Neural crest cell (in vitro differentiated cells): ENCODE measurements at regions not wholly inside any gene's neighbourhood (a gene's known extent, or its start where the extent isn't known, plus 50 kb on each side); places are given as distances from the start of the nearest gene placed in this dataset.

Source experiments
- DNase-seq: peaks from one replicate; pipeline ENCODE4 v3.0.0; 2021; ENCODE audit warnings: low read depth, mixed read lengths, low spot score
- H3K27ac Mint-ChIP-seq: one replicate; pipeline ENCODE4 v1.8.0; 2021; ENCODE audit warnings: mild to moderate bottlenecking, mixed read lengths; ENCODE audit not compliant: unreplicated experiment
- H3K27me3 Mint-ChIP-seq: 2 replicates; pipeline ENCODE4 v1.8.0; 2021; ENCODE audit warnings: low read depth, mild to moderate bottlenecking, mixed read lengths
- H3K36me3 Mint-ChIP-seq: 2 replicates; pipeline ENCODE4 v1.8.0; 2021; ENCODE audit warnings: low read depth, mild to moderate bottlenecking, mixed read lengths
- H3K4me1 Mint-ChIP-seq: 2 replicates; pipeline ENCODE4 v1.8.0; 2021; ENCODE audit warnings: mixed read lengths
- H3K4me3 Mint-ChIP-seq: one replicate; pipeline ENCODE4 v1.8.0; 2021; ENCODE audit warnings: mild to moderate bottlenecking, mixed read lengths
- H3K9me3 Mint-ChIP-seq: 2 replicates; pipeline ENCODE4 v1.8.0; 2021; ENCODE audit warnings: mixed read lengths
- TF ChIP-seq, protein P1 (sequence below): fragments of 200-600 bp; sonication (generic); conservative IDR thresholded peaks from 2 replicates; pipeline ENCODE4 v1.5.0; 2021; ENCODE audit warnings: antibody characterized with exemption, mild to moderate bottlenecking

DNA sequence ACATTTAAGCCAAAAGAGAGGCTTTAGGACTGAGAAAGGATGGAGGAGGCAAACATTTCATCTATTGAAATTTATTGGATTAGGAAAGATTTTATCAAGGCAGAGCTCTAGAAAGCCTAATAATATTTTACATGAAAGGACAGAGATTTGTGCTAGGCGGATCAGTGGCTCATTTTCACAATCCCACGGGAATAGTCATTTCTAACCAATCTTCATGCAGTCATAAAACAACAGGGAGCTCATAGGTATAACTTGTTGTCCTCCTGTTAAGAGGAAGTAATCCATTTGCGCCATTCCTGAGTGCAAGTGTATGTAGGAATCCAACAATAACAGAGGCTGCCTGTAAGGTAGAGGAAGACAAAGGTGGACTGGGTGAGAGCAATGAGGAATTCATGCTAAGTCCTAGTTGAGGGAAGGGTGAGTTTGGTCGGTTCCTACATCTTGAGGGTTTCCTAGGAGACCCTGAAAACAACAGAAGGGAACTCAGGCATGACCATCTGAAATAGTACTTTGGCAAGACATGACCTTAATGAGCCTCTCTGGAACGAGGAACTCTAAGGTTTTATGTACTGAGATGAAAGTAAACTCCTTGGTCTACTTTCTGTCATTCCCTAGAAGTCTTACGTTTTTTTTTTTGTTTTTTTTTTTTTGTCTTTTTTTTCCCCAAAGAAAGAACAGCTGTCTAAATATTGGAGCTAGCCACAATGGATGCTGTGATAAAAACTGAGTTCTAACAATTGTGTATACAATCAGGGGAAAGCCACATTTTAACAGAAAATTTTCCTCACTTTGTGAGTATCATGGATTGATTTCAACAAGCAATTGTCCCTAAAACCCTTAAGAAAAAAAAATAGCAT is 89.7 kb downstream of the GEMIN8 start:
- no peak for DNase-seq
- peak overlapping the region; percentile 63 for H3K27ac Mint-ChIP-seq
- H3K36me3 Mint-ChIP-seq = peaks cover 3% of the 10 kb centered on the region
- no peaks in the 10 kb centered on the region for H3K9me3 Mint-ChIP-seq
- TF ChIP-seq, protein P1, sequence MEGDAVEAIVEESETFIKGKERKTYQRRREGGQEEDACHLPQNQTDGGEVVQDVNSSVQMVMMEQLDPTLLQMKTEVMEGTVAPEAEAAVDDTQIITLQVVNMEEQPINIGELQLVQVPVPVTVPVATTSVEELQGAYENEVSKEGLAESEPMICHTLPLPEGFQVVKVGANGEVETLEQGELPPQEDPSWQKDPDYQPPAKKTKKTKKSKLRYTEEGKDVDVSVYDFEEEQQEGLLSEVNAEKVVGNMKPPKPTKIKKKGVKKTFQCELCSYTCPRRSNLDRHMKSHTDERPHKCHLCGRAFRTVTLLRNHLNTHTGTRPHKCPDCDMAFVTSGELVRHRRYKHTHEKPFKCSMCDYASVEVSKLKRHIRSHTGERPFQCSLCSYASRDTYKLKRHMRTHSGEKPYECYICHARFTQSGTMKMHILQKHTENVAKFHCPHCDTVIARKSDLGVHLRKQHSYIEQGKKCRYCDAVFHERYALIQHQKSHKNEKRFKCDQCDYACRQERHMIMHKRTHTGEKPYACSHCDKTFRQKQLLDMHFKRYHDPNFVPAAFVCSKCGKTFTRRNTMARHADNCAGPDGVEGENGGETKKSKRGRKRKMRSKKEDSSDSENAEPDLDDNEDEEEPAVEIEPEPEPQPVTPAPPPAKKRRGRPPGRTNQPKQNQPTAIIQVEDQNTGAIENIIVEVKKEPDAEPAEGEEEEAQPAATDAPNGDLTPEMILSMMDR = no peak
- H3K4me1 Mint-ChIP-seq = peaks cover 39% of the 10 kb centered on the region
- H3K4me3 Mint-ChIP-seq = peak overlapping the region; percentile 90
- no peaks in the 10 kb centered on the region for H3K27me3 Mint-ChIP-seq

DNA sequence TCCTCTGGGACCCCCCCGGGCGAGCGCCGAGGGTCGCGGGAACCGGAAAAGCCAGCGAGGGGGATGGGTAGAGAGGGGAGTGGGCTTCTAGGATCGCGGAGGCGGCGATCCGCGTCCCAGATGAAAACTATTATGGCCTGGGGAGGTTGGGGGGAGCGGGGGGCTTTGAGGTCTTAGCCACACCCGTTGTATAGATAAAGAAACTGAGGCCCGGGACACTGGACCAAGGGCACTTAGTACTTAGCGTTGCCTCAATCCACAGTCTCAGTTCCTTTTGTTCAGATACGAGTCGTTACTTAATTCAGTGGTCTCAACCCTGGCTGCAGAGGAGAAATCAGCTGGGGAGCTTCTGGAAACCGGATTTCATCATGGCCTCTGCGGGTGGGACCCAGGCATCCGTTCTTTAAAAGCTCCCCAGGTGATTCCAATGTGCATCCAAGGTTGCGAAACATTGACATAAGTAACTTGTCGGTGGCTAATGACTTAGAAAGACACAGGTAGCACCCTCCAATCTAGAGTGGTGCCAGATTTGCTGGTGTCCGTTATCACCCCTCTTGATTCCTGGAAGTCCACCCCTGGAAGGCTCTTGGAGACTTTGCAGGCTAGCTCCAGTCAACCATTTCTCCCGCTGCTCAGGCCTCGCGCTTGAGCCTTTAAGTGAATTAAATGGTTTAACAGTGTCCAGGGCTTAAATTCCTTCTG is 90.7 kb downstream of the GEMIN8 start:
- H3K4me1 Mint-ChIP-seq = peaks cover 44% of the 10 kb centered on the region
- no peak for DNase-seq
- no peaks in the 10 kb centered on the region for H3K9me3 Mint-ChIP-seq
- peaks cover 7% of the 10 kb centered on the region for H3K36me3 Mint-ChIP-seq
- peak overlapping the region; percentile 86 for H3K27ac Mint-ChIP-seq
- no peaks in the 10 kb centered on the region for H3K27me3 Mint-ChIP-seq
- peak overlapping the region; percentile 90 for H3K4me3 Mint-ChIP-seq
- TF ChIP-seq, protein P1 = no peak

DNA sequence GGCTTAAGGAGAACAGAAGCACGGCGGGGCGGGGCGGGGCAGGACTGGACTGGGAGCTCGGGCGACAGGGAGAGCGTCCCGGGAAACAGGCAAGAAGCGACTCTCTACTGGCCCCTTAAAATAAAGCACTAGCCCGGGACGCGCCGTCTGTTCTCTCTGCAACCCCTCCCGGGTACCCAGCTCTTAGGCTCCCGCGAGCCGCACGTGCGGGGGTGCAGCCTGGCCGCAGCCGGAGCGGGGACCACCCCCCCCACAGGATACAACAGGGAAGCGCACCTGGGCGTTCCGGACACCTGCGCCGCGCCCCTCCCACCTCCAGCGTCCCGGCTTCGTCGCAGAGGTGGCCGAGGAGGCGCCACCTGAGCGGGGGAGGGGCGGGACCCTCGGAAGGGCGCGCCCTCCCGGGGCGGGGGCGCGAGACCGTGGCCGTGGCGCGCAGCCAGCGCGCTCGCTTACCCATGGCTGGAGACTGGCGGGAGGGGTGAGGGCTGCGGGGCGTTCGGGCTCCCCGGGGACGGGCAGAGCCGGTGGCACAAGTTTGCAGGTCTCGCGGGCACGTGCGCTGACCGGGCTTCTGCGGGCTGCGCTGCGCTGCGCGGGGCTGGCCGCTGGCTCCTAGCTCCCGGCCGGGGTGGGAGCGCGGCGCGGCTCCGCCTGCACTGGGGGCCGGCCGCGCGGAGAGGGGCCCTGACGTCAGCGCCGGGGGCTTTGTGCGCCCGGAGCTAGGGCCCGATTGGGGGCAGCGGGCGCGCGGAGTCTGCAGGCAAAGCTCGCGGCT is 91.5 kb downstream of the GEMIN8 start:
- H3K4me1 Mint-ChIP-seq = peaks cover 46% of the 10 kb centered on the region

DNA sequence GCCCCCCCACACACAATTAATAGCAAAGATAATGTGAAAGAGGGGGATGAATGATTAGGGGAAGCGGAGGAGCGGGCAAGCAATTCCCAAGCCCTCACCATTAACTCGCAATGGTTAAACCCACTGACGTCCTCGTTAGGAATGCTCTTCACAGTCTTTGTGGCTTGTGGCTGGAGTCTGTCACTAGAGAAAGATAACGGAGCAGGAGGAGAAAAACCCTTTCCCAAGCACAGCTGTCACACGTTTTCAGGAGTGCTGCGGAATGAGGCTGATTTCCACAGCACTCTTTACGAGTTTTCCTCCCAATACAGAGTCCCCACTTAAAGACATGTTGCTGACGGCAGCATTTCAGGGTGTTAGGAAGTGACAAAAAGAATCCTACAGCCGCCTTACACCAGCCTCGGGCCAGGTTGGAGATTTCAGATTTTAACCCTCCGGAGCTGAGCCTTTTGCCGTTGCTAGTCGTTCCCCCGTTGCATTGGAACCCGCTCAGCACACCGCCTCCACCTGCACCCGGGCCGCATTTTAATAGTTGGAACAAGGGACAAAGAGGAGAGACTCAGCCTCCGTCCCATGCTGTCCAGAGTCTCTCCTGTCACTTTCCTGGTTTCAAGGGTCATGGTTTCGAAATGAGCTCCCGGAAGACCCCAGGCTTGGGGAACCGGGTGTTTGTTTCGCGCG is 92.2 kb downstream of the GEMIN8 start:
- Mint-ChIP-seq H3K9me3 (no peaks in the 10 kb centered on the region), H3K4me3 (peak overlapping the region; percentile 93), H3K27ac (peak overlapping the region; percentile 97), H3K4me1 (peaks cover 50% of the 10 kb centered on the region), H3K27me3 (no peaks in the 10 kb centered on the region), H3K36me3 (peaks cover 11% of the 10 kb centered on the region)
- TF ChIP-seq, protein P1 = no peak
- no peak for DNase-seq

More for the DNA sequence above, 91.5 kb downstream of the GEMIN8 start:
- peaks cover 9% of the 10 kb centered on the region for H3K36me3 Mint-ChIP-seq
- peak overlapping the region; percentile 97 for H3K27ac Mint-ChIP-seq
- H3K27me3 Mint-ChIP-seq = no peaks in the 10 kb centered on the region
- H3K4me3 Mint-ChIP-seq = peak overlapping the region; percentile 93
- TF ChIP-seq, protein P1 = no peak
- peak; percentile 43 for DNase-seq
- no peaks in the 10 kb centered on the region for H3K9me3 Mint-ChIP-seq
